ENCODE measurements at regions not wholly inside any gene's neighbourhood (a gene's known extent, or its start where the extent isn't known, plus 50 kb on each side); places are given as distances from the start of the nearest gene placed in this dataset.

- ATAC-seq (no peak), DNase-seq (no peak)
- no peaks in the 10 kb centered on the region for H3K36me3 ChIP-seq
- H3K9me3 ChIP-seq: no peaks in the 10 kb centered on the region
- in situ Hi-C loops (cut with MboI; ENCODE audit: low sequenced_read_pairs in 4 of 4): no loop called here
- no peaks in the 10 kb centered on the region for H3K27me3 ChIP-seq
- intact Hi-C loops (cut with DNase I; ENCODE audit: low total_unique reads): no loop called here
- no peaks in the 10 kb centered on the region for H3K4me1 ChIP-seq
- TF ChIP-seq CTCF (IDR thresholded peaks at IDR 0.05 in 4 of 5, conservative IDR thresholded peaks at IDR 0.05 in 1 of 5): no peak
- no peak for TF ChIP-seq POLR2A (IDR thresholded peaks at IDR 0.05)
- H3K27ac ChIP-seq: no peak overlapping the region
- no peak overlapping the region for H3K4me3 ChIP-seq
Measured at GRCh38 chr13:111961236-111961635, 105.7 kb upstream of the SOX1 start.

- no peak for ATAC-seq
- Histone ChIP-seq H3K9me3 (no peaks in the 10 kb centered on the region), H3K27ac (no peak overlapping the region), H3K27me3 (no peaks in the 10 kb centered on the region), H3K36me3 (no peaks in the 10 kb centered on the region), H3K4me3 (no peak overlapping the region), H3K4me1 (no peaks in the 10 kb centered on the region)
- DNase-seq: no peak
- intact Hi-C loops (cut with DNase I; ENCODE audit: low total_unique reads): no loop called here
- in situ Hi-C loops (cut with MboI; ENCODE audit: low sequenced_read_pairs in 4 of 4): no loop called here
- TF ChIP-seq POLR2A (IDR thresholded peaks at IDR 0.05) (no peak), CTCF (IDR thresholded peaks at IDR 0.05 in 4 of 5, conservative IDR thresholded peaks at IDR 0.05 in 1 of 5) (no peak)
Measured at GRCh38 chr13:111961651-111962192, 105.2 kb upstream of the SOX1 start.

DNA sequence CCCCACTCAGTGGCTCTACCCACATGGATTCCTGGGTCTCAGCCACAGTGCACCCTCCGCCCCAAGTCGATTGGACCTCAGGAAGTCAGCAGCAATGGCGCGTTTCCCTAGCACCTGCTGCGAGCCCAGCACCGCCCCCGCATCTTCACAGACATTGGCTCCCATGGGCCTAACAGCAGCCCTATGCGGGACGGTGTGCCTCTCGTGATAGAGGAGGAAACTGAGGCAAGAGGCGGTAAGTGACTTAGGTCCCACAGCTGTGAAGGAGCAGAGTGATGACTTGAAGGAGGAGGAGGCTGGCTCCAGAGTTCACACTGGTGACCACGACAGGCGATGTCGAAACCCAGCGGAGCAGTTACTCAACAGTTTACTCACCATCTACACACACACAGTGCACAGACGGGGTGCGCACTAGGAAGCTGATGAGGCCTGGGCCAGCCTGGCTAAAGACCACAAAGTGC lies 104.5 kb upstream of the SOX1 start:
- Histone ChIP-seq H3K4me1 (no peaks in the 10 kb centered on the region), H3K36me3 (no peaks in the 10 kb centered on the region), H3K27ac (no peak overlapping the region), H3K27me3 (peaks cover 0 to 2% (median 0%) of the 10 kb centered on the region in 3 donors), H3K9me3 (no peaks in the 10 kb centered on the region), H3K4me3 (no peak overlapping the region)
- DNase-seq (no peak), ATAC-seq (no peak)
- no peak for TF ChIP-seq POLR2A (IDR thresholded peaks at IDR 0.05)
- TF ChIP-seq CTCF (IDR thresholded peaks at IDR 0.05 in 4 of 5, conservative IDR thresholded peaks at IDR 0.05 in 1 of 5): no peak
- in situ Hi-C loops (cut with MboI; ENCODE audit: low sequenced_read_pairs in 4 of 4): no loop called here
- intact Hi-C loops (cut with DNase I; ENCODE audit: low total_unique reads): no loop called here

GRCh38 chr13:111963031-111963430 lies 103.9 kb upstream of the SOX1 start:
- H3K9me3 ChIP-seq: no peaks in the 10 kb centered on the region
- in situ Hi-C loops (cut with MboI; ENCODE audit: low sequenced_read_pairs in 4 of 4) (no loop called here), intact Hi-C loops (cut with DNase I; ENCODE audit: low total_unique reads) (no loop called here)
- ATAC-seq (no peak), DNase-seq (no peak)
- no peaks in the 10 kb centered on the region for H3K4me1 ChIP-seq
- no peak overlapping the region for H3K27ac ChIP-seq
- H3K27me3 ChIP-seq: peaks cover 0 to 2% (median 0%) of the 10 kb centered on the region in 3 donors
- TF ChIP-seq POLR2A (IDR thresholded peaks at IDR 0.05) (no peak), CTCF (IDR thresholded peaks at IDR 0.05 in 4 of 5, conservative IDR thresholded peaks at IDR 0.05 in 1 of 5) (no peak)
- H3K4me3 ChIP-seq: no peak overlapping the region
- H3K36me3 ChIP-seq: no peaks in the 10 kb centered on the region

Measured in gastrocnemius medialis (tissue), 4 donors.